Glomerular visceral epithelial cell (primary cell): ENCODE measurements at regions not wholly inside any gene's neighbourhood (a gene's known extent, or its start where the extent isn't known, plus 50 kb on each side); places are given as distances from the start of the nearest gene placed in this dataset.
A peak's percentile ranks its signal among the peaks of the same experiment; 100 is the strongest.
"Not testable (repeated sequence)": the region's sequence is repeated elsewhere in the genome, so short reads cannot be mapped to it uniquely, and the experiment has no call there.

Experiments used
- DNase-seq: peaks from one replicate; pipeline ENCODE4 v3.0.0-alpha.2; 2016; ENCODE audit errors: extremely low spot score

DNA sequence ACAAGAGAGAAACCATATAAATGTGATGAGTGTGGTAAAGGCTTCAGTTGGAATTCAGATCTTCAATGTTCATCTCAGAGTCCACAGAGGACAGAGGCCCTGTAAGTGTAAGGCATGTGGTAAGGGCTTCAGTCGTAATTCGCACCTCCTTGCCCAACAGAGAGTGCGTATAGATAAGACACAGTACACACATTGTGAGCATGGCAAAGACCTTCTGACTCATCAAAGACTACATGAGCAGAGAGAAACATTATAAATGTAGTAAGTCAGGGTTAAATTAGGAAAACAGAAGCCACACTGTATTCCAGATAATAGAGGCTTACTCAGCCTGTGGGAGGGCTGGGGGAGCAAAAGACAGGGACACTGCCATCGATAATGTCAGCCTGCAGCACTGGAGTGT is 98.1 kb upstream of the GPR39 start:
- DNase-seq = not testable (repeated sequence)

GRCh38 chr2:132324005-132324404 is 92.6 kb upstream of the GPR39 start:
- not testable (repeated sequence) for DNase-seq

DNA sequence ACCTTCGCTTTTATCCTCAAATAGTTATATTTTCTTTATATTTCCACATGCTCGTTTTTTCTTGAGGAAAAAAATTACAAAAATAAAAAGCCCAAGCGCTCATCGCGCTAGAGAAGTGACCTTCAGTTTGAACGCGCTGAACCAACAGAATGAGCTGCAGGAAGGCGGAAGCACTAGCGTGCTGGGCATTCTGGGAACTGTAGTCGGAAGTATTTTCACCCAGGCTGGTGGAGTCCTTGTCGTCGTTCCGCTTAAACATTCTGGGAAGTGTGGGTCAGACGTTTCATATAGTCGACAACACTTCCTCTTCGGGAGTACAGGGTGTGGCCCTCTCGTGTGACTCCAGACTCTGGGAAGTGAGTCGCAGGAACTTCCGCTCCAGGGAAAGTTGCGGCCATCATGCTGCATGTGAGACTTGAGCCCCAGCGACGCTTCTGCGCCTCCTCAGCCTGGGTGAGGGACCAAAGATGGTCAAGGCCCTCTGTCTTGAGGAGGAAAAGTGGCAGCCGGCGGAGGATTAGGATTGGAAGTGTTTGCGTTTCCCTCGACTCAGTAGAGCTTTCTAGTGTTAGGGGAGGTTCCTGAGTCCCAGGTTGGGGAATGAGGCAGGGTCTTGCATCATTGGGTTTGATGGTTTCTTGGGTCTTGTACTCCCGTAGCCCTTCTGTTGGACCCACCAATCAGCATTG is 84.1 kb upstream of the GPR39 start:
- DNase-seq = not testable (repeated sequence)

GRCh38 chr2:132337135-132337534 is 79.5 kb upstream of the GPR39 start:
- DNase-seq = not testable (repeated sequence)

DNA sequence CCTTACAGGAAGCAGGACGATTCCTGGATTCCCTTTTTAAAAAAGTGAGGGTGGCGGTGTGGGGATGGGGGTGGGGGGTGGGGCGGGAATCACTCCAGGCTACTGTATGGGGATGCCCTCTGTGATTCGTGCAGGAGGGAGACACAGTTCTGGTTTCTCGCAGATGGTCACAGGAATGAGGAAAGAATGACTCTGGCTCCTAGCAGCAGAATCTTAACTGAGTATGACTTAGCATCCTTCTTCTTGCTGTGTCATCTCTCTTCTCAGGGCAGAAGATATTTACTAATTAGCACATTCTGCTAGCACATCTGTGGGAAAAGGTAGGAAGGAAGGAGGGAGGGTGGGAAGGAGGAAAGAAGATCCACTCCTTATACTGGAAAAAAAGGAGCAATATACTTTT is 78.8 kb upstream of the GPR39 start:
- not testable (repeated sequence) for DNase-seq

DNA sequence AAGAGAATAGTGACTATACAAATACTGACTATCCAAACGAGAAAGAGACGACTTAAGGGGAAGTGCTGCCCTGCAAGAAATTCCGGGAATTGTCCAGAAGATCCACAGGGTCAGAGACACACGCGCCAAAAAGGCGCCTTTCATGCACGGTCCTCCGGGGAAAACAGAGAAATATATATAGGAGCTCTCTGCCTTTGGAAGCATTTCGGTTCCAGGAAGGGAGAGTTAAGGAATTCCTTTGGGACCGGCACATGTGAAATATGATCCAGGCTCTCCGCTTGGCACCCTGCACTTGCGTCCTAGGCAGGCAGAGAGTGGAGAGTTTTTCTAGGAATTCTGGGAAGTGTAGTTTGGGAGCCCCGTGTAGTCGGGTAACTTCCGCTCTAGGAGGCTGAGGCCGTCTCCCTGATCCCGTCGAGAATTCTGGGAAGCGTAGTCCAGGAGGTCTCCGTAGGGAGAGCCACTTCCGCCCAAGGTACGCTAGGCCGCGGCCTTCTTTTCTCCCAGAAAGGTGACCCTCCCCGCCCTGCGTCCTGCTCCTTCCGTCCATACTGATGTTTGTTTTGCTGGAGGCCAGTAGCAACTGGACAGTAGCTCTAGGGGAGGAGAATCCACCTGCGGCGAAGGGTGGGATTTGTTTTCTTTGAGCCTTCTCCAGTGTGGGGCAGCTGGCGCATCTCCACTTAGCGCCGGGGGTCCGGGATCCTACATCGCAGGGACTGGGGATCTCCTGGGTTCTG is 69.4 kb upstream of the GPR39 start:
- peak; percentile 79 for DNase-seq

GRCh38 chr2:132349092-132349687 is 67.4 kb upstream of the GPR39 start:
- DNase-seq = peak; percentile 64

GRCh38 chr2:132351668-132352067 is 64.9 kb upstream of the GPR39 start:
- DNase-seq = not testable (repeated sequence)

GRCh38 chr2:132352481-132353001 is 64.1 kb upstream of the GPR39 start:
- peak; percentile 73 for DNase-seq

DNA sequence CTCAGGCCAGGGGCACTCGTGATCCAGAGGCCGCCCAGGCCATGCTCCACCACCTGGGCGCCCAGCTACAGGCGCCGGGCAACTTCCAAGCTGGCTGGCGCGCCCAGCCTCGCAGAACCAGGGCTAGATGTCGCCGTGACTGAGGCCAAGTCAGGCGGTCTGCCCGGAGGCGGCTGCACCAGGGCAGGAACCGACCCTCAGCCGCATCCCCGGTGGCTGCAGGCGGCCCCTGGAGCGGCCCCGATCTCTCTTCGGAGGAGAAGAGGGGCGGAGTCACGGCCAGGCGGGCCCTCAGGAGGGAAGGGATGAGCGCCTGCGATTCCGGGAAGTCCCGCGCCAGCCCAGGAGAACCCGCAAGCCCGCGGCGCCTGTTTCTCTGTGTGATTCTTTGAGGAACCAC is 63.2 kb upstream of the GPR39 start:
- DNase-seq = peak; percentile 46

GRCh38 chr2:132360964-132361363 is 55.6 kb upstream of the GPR39 start:
- DNase-seq = not testable (repeated sequence)

DNA sequence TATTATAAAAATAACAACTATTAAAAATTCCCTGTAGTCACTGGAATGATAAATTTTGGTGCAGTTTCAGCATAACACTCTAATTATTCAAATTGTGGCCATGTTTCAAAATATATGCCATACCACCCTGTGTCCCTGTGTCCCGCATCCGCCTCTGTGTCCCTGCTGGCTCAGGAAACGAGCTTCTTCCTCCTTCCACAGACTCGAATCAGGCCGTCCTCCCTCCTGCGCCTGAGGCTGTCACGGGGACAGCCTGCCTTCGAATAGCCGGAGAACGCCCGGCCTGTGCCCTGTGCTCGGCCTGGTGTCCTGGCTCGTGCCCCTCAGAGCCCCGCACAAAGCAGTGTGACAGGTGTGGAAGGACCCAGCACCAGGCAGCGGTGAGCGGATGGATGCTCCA is 55.1 kb upstream of the GPR39 start:
- DNase-seq = not testable (repeated sequence)

- DNase-seq = not testable (repeated sequence)
Observed at GRCh38 chr2:132363352-132363751, 53.3 kb upstream of the GPR39 start.

DNA sequence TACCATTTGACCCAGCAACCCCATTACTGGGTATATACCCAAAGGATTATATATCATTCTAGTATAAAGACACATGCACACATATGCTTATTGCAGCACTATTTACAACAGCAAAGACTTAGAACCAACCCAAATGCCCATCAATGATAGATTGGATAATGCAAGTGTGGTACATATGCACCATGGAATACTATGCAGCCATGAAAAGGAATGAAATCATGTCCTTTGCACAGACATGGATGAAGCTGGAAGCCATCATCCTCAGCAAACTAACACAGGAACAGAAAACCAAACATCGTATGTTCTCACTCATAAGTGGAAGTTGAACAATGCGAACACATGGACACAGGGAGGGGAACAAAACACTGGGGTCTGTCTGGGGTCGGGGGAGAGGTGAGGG is 50.6 kb upstream of the GPR39 start:
- DNase-seq = not testable (repeated sequence)

DNA sequence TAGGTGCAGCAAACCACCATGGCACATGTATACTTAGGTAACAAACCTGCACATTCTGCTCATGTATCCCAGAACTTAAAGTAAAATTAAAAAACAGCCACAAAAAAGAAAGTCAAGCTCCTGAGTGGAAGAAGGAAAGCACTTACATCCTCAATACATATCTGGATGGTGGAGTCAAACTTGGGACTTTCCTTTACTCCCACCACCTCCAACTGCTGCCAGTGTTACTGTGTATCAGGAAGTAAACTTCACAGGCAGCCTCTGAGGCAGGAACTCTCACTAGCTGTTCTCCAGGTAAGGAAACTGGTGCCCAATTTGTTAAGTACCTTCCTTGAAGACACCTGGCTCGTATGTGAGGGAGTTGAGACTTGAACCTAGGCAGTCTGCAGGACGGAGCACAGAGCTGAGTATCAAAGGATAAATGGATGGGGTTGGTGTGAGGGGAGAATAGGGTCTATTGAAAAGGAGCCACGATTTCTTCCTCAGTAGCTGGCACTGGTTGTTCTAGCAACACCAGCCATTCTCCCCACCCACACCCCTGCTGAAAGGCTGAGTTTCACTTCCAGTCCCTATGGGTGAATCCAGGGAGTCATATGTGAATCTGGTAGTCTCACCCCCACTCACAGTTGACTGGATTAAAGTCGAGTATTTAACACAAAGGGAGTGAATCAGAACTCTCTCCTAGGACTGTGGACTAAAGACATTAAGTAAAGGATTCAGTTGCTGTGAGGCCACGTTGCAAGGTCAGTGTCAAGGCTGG is 50.0 kb upstream of the GPR39 start:
- DNase-seq = no peak
